HCT116 (cell line): ENCODE measurements at regions not wholly inside any gene's neighbourhood (a gene's known extent, or its start where the extent isn't known, plus 50 kb on each side); places are given as distances from the start of the nearest gene placed in this dataset.

Source experiments
- ATAC-seq: fragments of 200-7000 bp; cut with Tn5 transposase; 2 replicates; pipeline ENCODE4 v1.9.1; 2020; ENCODE audit warnings: mild to moderate bottlenecking, moderate library complexity
- BruUV-seq: library from RNA; stranded (reverse); fragments of 400-500 nt; replicated peaks from 2 replicates; lab custom pipeline; 2021; lab: Mats Ljungman, UMichigan
- CTCF ChIA-PET: fragments of 300-600 bp; sonication (Branson Sonifier 250); formaldehyde crosslinking; loops from one replicate; lab custom pipeline; 2021; ENCODE audit warnings: antibody characterized with exemption; lab: Charles Lee
- POLR2A ChIA-PET: fragments of 300-600, 350-600 bp; sonication (Branson Sonifier 250); formaldehyde crosslinking; loops from one replicate; lab custom pipeline; 2021; ENCODE audit warnings: antibody characterized with exemption; lab: Charles Lee
- RAD21 ChIA-PET, 2 experiments: fragments of 300-600 bp; sonication (Branson Sonifier 250); formaldehyde crosslinking; loops; one replicate each; lab custom pipeline; 2023; ENCODE audit warnings: low total read pairs in 2 of 2; ENCODE audit not compliant: uncharacterized antibody in 2 of 2, unreplicated experiment in 2 of 2, low non-redundant PET in 1 of 2; lab: Charles Lee
- DNase-seq: peaks from one replicate; pipeline ENCODE4 v3.0.0-alpha.2; 2010; ENCODE audit warnings: low read depth, low spot score
- H2AFZ ChIP-seq: fragments of 200-600 bp; shearing (Covaris generic), sonication (generic); 2 replicates; pipeline ENCODE4 v1.6.1; 2017; ENCODE audit warnings: low read depth, mixed run types, mixed read lengths, antibody characterized with exemption, low read length; ENCODE audit not compliant: poor library complexity, severe bottlenecking
- H3K27ac ChIP-seq: 2 replicates; pipeline ENCODE4 v1.5.1; 2012; ENCODE audit warnings: low read depth, low read length
- H3K27me3 ChIP-seq: fragments of 200-600 bp; sonication (generic); 2 replicates; pipeline ENCODE4 v1.6.1; 2016; ENCODE audit warnings: mixed run types, low read length, mixed read lengths; ENCODE audit not compliant: insufficient read depth
- H3K36me3 ChIP-seq, 2 experiments: fragments of 200-500 bp in 1 of 2; fragments of 200-600 bp in 1 of 2; sonication (Bioruptor generic) in 1 of 2; sonication (generic) in 1 of 2; 2 replicates each; pipeline versions ENCODE4 v1.5.1 to v1.6.1; 2014 to 2016; ENCODE audit warnings: low read length in 2 of 2, inconsistent platforms in 1 of 2, mixed read lengths in 1 of 2, mixed run types in 1 of 2; ENCODE audit not compliant: insufficient read depth in 2 of 2, control insufficient read depth in 1 of 2
- H3K4me1 ChIP-seq, 2 experiments: fragments of 200-600 bp in 1 of 2; sonication (generic) in 1 of 2; 2 replicates each; pipeline versions ENCODE4 v1.5.1 to v1.6.1; 2012 to 2017; ENCODE audit warnings: low read length in 2 of 2, inconsistent platforms in 1 of 2, mild to moderate bottlenecking in 1 of 2, mixed read lengths in 1 of 2, mixed run types in 1 of 2, moderate library complexity in 1 of 2; ENCODE audit not compliant: insufficient read depth in 2 of 2, control insufficient read depth in 1 of 2
- H3K4me2 ChIP-seq: fragments of 200-600 bp; sonication (generic); 2 replicates; pipeline ENCODE4 v1.6.1; 2017; ENCODE audit warnings: mixed run types, low read length, mixed read lengths
- H3K4me3 ChIP-seq, 2 experiments: fragments of 200-600 bp in 1 of 2; sonication (generic) in 1 of 2; replicated peaks in 1 of 2; 2 replicates each; pipeline ENCODE4 v1.5.1; 2011 to 2016; ENCODE audit warnings: low read length in 2 of 2, control low read depth in 1 of 2, low read depth in 1 of 2, mild to moderate bottlenecking in 1 of 2, mixed read lengths in 1 of 2, mixed run types in 1 of 2
- H3K79me2 ChIP-seq: fragments of 200-600 bp; sonication (generic); 2 replicates; pipeline ENCODE4 v1.6.1; 2017; ENCODE audit warnings: mild to moderate bottlenecking, mixed run types, low read length, moderate library complexity, mixed read lengths; ENCODE audit not compliant: insufficient read depth
- H3K9ac ChIP-seq: fragments of 200-600 bp; sonication (generic); 2 replicates; pipeline ENCODE4 v1.6.1; 2016; ENCODE audit warnings: low read length, mixed read lengths
- H3K9me2 ChIP-seq: fragments of 200-600 bp; sonication (generic), shearing (Covaris generic); 2 replicates; pipeline ENCODE4 v1.6.1; 2017; ENCODE audit warnings: mixed run types, mild to moderate bottlenecking, moderate library complexity; ENCODE audit not compliant: insufficient read depth
- H3K9me3 ChIP-seq, 2 experiments: fragments of 200-500 bp in 1 of 2; fragments of 200-600 bp in 1 of 2; sonication (Bioruptor generic) in 1 of 2; sonication (generic) in 1 of 2; 2 replicates each; pipeline ENCODE4 v1.6.1; 2014 to 2017; ENCODE audit warnings: low read length in 2 of 2, mixed read lengths in 2 of 2, inconsistent platforms in 1 of 2, low read depth in 1 of 2, mild to moderate bottlenecking in 1 of 2, mixed run types in 1 of 2, moderate library complexity in 1 of 2; ENCODE audit not compliant: control insufficient read depth in 1 of 2, insufficient read depth in 1 of 2
- H4K20me1 ChIP-seq: fragments of 200-600 bp; sonication (generic), shearing (Covaris generic); 2 replicates; pipeline ENCODE4 v1.6.1; 2017; ENCODE audit warnings: mixed run types, mild to moderate bottlenecking, moderate library complexity; ENCODE audit not compliant: insufficient read depth
- CBX3 ChIP-seq: IDR thresholded peaks from 2 replicates; pipeline ENCODE4 v1.6.1; 2012; ENCODE audit warnings: low read depth
- EGR1 ChIP-seq: IDR thresholded peaks from 2 replicates; pipeline ENCODE4 v1.6.1; 2012; ENCODE audit warnings: low read depth
- MAX ChIP-seq: IDR thresholded peaks from 2 replicates; pipeline ENCODE4 v1.6.1; 2012
- POLR2AphosphoS5 ChIP-seq: IDR thresholded peaks from 2 replicates; pipeline ENCODE4 v1.6.1; 2011; ENCODE audit warnings: mild to moderate bottlenecking, low read depth, low read length, moderate library complexity
- SRF ChIP-seq: IDR thresholded peaks from 2 replicates; pipeline ENCODE4 v1.6.1; 2012; ENCODE audit warnings: low read depth
- TCF7L2 ChIP-seq: IDR thresholded peaks from 2 replicates; pipeline ENCODE4 v1.7.0; 2011; ENCODE audit warnings: borderline replicate concordance, inconsistent platforms; ENCODE audit not compliant: insufficient read depth, insufficient read length; ENCODE audit errors: extremely low read depth
- ZBTB33 ChIP-seq: IDR thresholded peaks from 2 replicates; pipeline ENCODE4 v1.6.1; 2011; ENCODE audit warnings: mild to moderate bottlenecking, low read length, moderate library complexity; ENCODE audit not compliant: insufficient replicate concordance; ENCODE audit errors: extremely low read depth
- intact Hi-C: fragments of 100-400 bp; cut with micrococcal nuclease; formaldehyde crosslinking; loops from 2 replicates; pipeline ENCODE4 v1.10.0; 2022

GRCh38 chr3:24756101-24756888, 261.6 kb upstream of the THRB start:
- no peaks in the 10 kb centered on the region for H3K79me2 ChIP-seq
- intact Hi-C loops = no loop called here
- no peak overlapping the region for H2AFZ ChIP-seq
- no peak overlapping the region for H3K4me2 ChIP-seq
- RAD21 ChIA-PET = no interaction called here
- CTCF ChIA-PET = no interaction called here
- no peak overlapping the region for H3K4me3 ChIP-seq
- H3K36me3 ChIP-seq = no peaks in the 10 kb centered on the region
- no peaks in the 10 kb centered on the region for H3K9me2 ChIP-seq
- H3K27me3 ChIP-seq = peaks cover 50% of the 10 kb centered on the region
- POLR2A ChIA-PET = no interaction called here
- BruUV-seq = no TSS peak
- H3K4me1 ChIP-seq = no peaks in the 10 kb centered on the region
- ATAC-seq = no peak
- H3K9ac ChIP-seq = no peak overlapping the region
- no peak overlapping the region for H3K27ac ChIP-seq
- TF ChIP-seq CBX3 = no peak
- no peak for TF ChIP-seq MAX
- TF ChIP-seq TCF7L2 = no peak
- TF ChIP-seq ZBTB33 = no peak
- TF ChIP-seq EGR1 = no peak
- no peak for TF ChIP-seq SRF
- TF ChIP-seq POLR2AphosphoS5 = no peak
- TF ChIP-seq, all 23 proteins: peak for 0
- DNase-seq = no peak
- no peaks in the 10 kb centered on the region for H3K9me3 ChIP-seq
- H4K20me1 ChIP-seq = no peaks in the 10 kb centered on the region
